GM23338 (cell line): ENCODE measurements at regions not wholly inside any gene's neighbourhood (a gene's known extent, or its start where the extent isn't known, plus 50 kb on each side); places are given as distances from the start of the nearest gene placed in this dataset.
"Not testable (repeated sequence)": the region's sequence is repeated elsewhere in the genome, so short reads cannot be mapped to it uniquely, and the experiment has no call there.

Experiments used
- ATAC-seq: fragments of 200-7000 bp; cut with Tn5 transposase; 3 replicates; pipeline ENCODE4 v1.9.1; 2020
- DNase-seq: peaks from one replicate; pipeline ENCODE4 v3.0.0-alpha.2; 2015; ENCODE audit warnings: low spot score
- H2AFZ ChIP-seq: fragments of 200-600 bp; sonication (generic); 2 replicates; pipeline ENCODE4 v1.8.0; 2016; ENCODE audit warnings: antibody characterized with exemption, mild to moderate bottlenecking, moderate library complexity
- H3F3A ChIP-seq: fragments of 200-600 bp; sonication (generic); replicated peaks from 2 replicates; pipeline ENCODE4 v1.8.0; 2017; ENCODE audit warnings: antibody characterized with exemption, mixed run types, low read depth
- H3K27ac ChIP-seq: fragments of 200-600 bp; sonication (generic); 2 replicates; pipeline ENCODE4 v1.6.1; 2016; ENCODE audit warnings: low read depth
- H3K27me3 ChIP-seq: fragments of 200-600 bp; sonication (generic); 2 replicates; pipeline ENCODE4 v1.8.0; 2016; ENCODE audit warnings: mild to moderate bottlenecking, mixed run types, moderate library complexity; ENCODE audit not compliant: insufficient read depth
- H3K36me3 ChIP-seq: fragments of 200-600 bp; sonication (generic); 2 replicates; pipeline ENCODE4 v1.8.0; 2016; ENCODE audit warnings: mild to moderate bottlenecking; ENCODE audit not compliant: insufficient read depth
- H3K4me1 ChIP-seq: fragments of 200-600 bp; sonication (generic); 2 replicates; pipeline ENCODE4 v1.8.0; 2016; ENCODE audit warnings: mild to moderate bottlenecking, moderate library complexity; ENCODE audit not compliant: insufficient read depth
- H3K4me2 ChIP-seq: fragments of 200-600 bp; sonication (generic); 2 replicates; pipeline ENCODE4 v1.7.1; 2017; ENCODE audit warnings: mixed run types
- H3K4me3 ChIP-seq: fragments of 200-600 bp; sonication (generic); 2 replicates; pipeline ENCODE4 v1.6.1; 2016; ENCODE audit warnings: mixed run types
- H3K79me2 ChIP-seq: fragments of 200-600 bp; sonication (generic); replicated peaks from 2 replicates; pipeline ENCODE4 v1.8.0; 2017; ENCODE audit warnings: mild to moderate bottlenecking; ENCODE audit not compliant: insufficient read depth
- H3K9me2 ChIP-seq: fragments of 200-600 bp; sonication (generic); 2 replicates; pipeline ENCODE4 v1.8.0; 2017; ENCODE audit not compliant: insufficient read depth
- H4K20me1 ChIP-seq: fragments of 200-600 bp; sonication (generic); replicated peaks from 2 replicates; pipeline ENCODE4 v1.8.0; 2017; ENCODE audit warnings: mild to moderate bottlenecking; ENCODE audit not compliant: insufficient read depth
- H3K27ac Mint-ChIP-seq: 2 replicates; pipeline ENCODE4 v1.8.0; 2020; ENCODE audit warnings: inconsistent platforms, mild to moderate bottlenecking, moderate library complexity, mixed read lengths
- H3K27me3 Mint-ChIP-seq: 3 replicates; pipeline ENCODE4 v1.8.0; 2022; ENCODE audit warnings: low read depth, mild to moderate bottlenecking, moderate library complexity, mixed read lengths, inconsistent platforms; ENCODE audit not compliant: insufficient read depth, poor library complexity
- H3K36me3 Mint-ChIP-seq: 3 replicates; pipeline ENCODE4 v1.8.0; 2021; ENCODE audit warnings: low read depth, mild to moderate bottlenecking, inconsistent platforms, moderate library complexity, mixed read lengths
- H3K4me1 Mint-ChIP-seq: 3 replicates; pipeline ENCODE4 v1.8.0; 2020; ENCODE audit warnings: mild to moderate bottlenecking, inconsistent platforms, mixed read lengths
- H3K4me3 Mint-ChIP-seq: 3 replicates; pipeline ENCODE4 v1.8.0; 2021; ENCODE audit warnings: moderate library complexity, mild to moderate bottlenecking, inconsistent platforms, mixed read lengths
- H3K9me3 Mint-ChIP-seq: 3 replicates; pipeline ENCODE4 v1.8.0; 2020; ENCODE audit warnings: moderate library complexity, mild to moderate bottlenecking, inconsistent platforms, mixed read lengths
- CTCF ChIP-seq, 2 experiments: fragments of 200-600 bp in 1 of 2; sonication (generic) in 1 of 2; conservative IDR thresholded peaks; 2 replicates each; pipeline versions ENCODE4 v1.5.1 to v1.6.1; 2016 to 2017; ENCODE audit warnings: antibody characterized with exemption in 2 of 2, low read depth in 2 of 2, mild to moderate bottlenecking in 2 of 2, moderate library complexity in 1 of 2
- ZNF331 ChIP-seq: fragments of 250-450 bp; sonication (Bioruptor Pico); IDR thresholded peaks from 2 replicates; pipeline ENCODE4 v1.5.0; 2020; ENCODE audit warnings: low read depth, mild to moderate bottlenecking, moderate library complexity
- ZNF462 ChIP-seq: fragments of 250-450 bp; sonication (Bioruptor Pico); IDR thresholded peaks from 2 replicates; pipeline ENCODE4 v1.5.0; 2020; ENCODE audit warnings: mild to moderate bottlenecking, moderate library complexity

- H3K4me1 ChIP-seq, result no peaks in the 10 kb centered on the region
- H3K4me3 Mint-ChIP-seq, result no peak overlapping the region
- peaks cover 4% of the 10 kb centered on the region; the same call in 1 of the 2 replicates for H3K36me3 ChIP-seq
- no peaks in the 10 kb centered on the region for H3F3A ChIP-seq
- peaks cover 48% of the 10 kb centered on the region for H3K9me3 Mint-ChIP-seq
- H3K27ac Mint-ChIP-seq, result no peak overlapping the region
- DNase-seq (peak; percentile 37), ATAC-seq (peak; percentile 80)
- TF ChIP-seq ZNF331 (CRISPR knock-in tag) (no peak), CTCF (conservative IDR thresholded peaks at IDR 0.05; ENCODE audit: low read depth in 2 of 2) (peak in 1 of 2 experiments; percentile 51; a peak in 2 of 4 replicates), ZNF462 (CRISPR knock-in tag) (no peak)
- H2AFZ ChIP-seq, result no peak overlapping the region
- H4K20me1 ChIP-seq, result no peaks in the 10 kb centered on the region
- no peak overlapping the region for H3K4me2 ChIP-seq
- H3K4me3 ChIP-seq, result no peak overlapping the region
- no peaks in the 10 kb centered on the region for H3K79me2 ChIP-seq
- H3K36me3 Mint-ChIP-seq, result peaks cover 16% of the 10 kb centered on the region
- no peaks in the 10 kb centered on the region for H3K9me2 ChIP-seq
- H3K27me3 ChIP-seq, result no peaks in the 10 kb centered on the region
- peaks cover 9% of the 10 kb centered on the region for H3K27me3 Mint-ChIP-seq
- no peak overlapping the region for H3K27ac ChIP-seq
- H3K4me1 Mint-ChIP-seq, result peaks cover 5% of the 10 kb centered on the region; the same call in 2 of the 3 replicates
Observed at GRCh38 chr12:131327521-131328488, 374.1 kb downstream of the ADGRD1 start.

- H3K4me3 Mint-ChIP-seq, H3K9me2 ChIP-seq, H3F3A ChIP-seq, H2AFZ ChIP-seq, H4K20me1 ChIP-seq, H3K27me3 Mint-ChIP-seq, H3K27me3 ChIP-seq, ATAC-seq, H3K36me3 ChIP-seq, H3K4me1 ChIP-seq, H3K27ac ChIP-seq, DNase-seq, H3K4me1 Mint-ChIP-seq, H3K79me2 ChIP-seq, H3K4me3 ChIP-seq, H3K4me2 ChIP-seq, H3K27ac Mint-ChIP-seq: not testable (repeated sequence)
- Mint-ChIP-seq H3K36me3 (peaks cover 16% of the 10 kb centered on the region), H3K9me3 (peaks cover 36% of the 10 kb centered on the region)
Observed at GRCh38 chr12:131328861-131329845, 375.4 kb downstream of the ADGRD1 start.
